Keratinocyte (primary cell): ENCODE measurements at regions not wholly inside any gene's neighbourhood (a gene's known extent, or its start where the extent isn't known, plus 50 kb on each side); places are given as distances from the start of the nearest gene placed in this dataset.

Experiments used
- CTCF ChIP-seq, 3 experiments: IDR thresholded peaks in 1 of 3; conservative IDR thresholded peaks in 1 of 3; optimal IDR thresholded peaks in 1 of 3; 2 replicates in 2 of 3; 3 replicates in 1 of 3; pipeline versions ENCODE3 to v1.5.1; 2011; ENCODE audit warnings: low read length in 3 of 3, mild to moderate bottlenecking in 3 of 3, moderate library complexity in 2 of 3, control low read depth in 1 of 3, inconsistent platforms in 1 of 3; ENCODE audit not compliant: insufficient read depth in 2 of 3; ENCODE audit errors: extremely low read depth in 1 of 3
- EZH2 ChIP-seq: IDR thresholded peaks from one replicate; pipeline ENCODE4 v1.6.1; 2012; ENCODE audit warnings: inconsistent platforms, mild to moderate bottlenecking, low read length, moderate library complexity

GRCh38 chr14:97415907-97416306 is 618.7 kb downstream of the VRK1 start:
- TF ChIP-seq CTCF (optimal IDR thresholded peaks at IDR 0.05 in 1 of 3, IDR thresholded peaks at IDR 0.05 in 1 of 3, conservative IDR thresholded peaks at IDR 0.05 in 1 of 3; ENCODE audit: extremely low read depth in 1 of 3, insufficient read depth in 2 of 3, low read length in 3 of 3) (no peak), EZH2 (no peak)
